SKM-1 treated with dmso at 0.1 percent for 144 hours (cell line): ENCODE measurements at regions not wholly inside any gene's neighbourhood (a gene's known extent, or its start where the extent isn't known, plus 50 kb on each side); places are given as distances from the start of the nearest gene placed in this dataset.
"Not testable (repeated sequence)": the region's sequence is repeated elsewhere in the genome, so short reads cannot be mapped to it uniquely, and the experiment has no call there.

ENCODE experiments used
- DNase-seq: peaks from one replicate; lab custom pipeline; 2025; ENCODE audit not compliant: unreplicated experiment; lab: John Stamatoyannopoulos, UW

- DNase-seq: peak; percentile 74
Observed at GRCh38 chr4:186845137-186845842, 121.6 kb upstream of the FAT1 start.

- no peak for DNase-seq
Observed at GRCh38 chr4:186846426-186846825, 122.8 kb upstream of the FAT1 start.

- DNase-seq: not testable (repeated sequence)
Observed at GRCh38 chr4:186847429-186848131, 123.9 kb upstream of the FAT1 start.

- DNase-seq: no peak
Observed at GRCh38 chr4:186848437-186848836, 124.8 kb upstream of the FAT1 start.

GRCh38 chr4:186851291-186852072 is 127.8 kb upstream of the FAT1 start:
- DNase-seq: no peak

GRCh38 chr4:186852073-186852420 is 128.4 kb upstream of the FAT1 start:
- DNase-seq: no peak

- no peak for DNase-seq
Observed at GRCh38 chr4:186852964-186853391, 129.3 kb upstream of the FAT1 start.

- no peak for DNase-seq
Observed at GRCh38 chr4:186854256-186854655, 130.6 kb upstream of the FAT1 start.

- no peak for DNase-seq
Observed at GRCh38 chr4:186855111-186855510, 131.5 kb upstream of the FAT1 start.

GRCh38 chr4:186857793-186858192 is 134.1 kb upstream of the FAT1 start:
- no peak for DNase-seq

GRCh38 chr4:186858355-186858754 is 134.7 kb upstream of the FAT1 start:
- DNase-seq: no peak

GRCh38 chr4:186859420-186859819 is 135.8 kb upstream of the FAT1 start:
- DNase-seq: no peak

GRCh38 chr4:186861317-186861716 is 137.7 kb upstream of the FAT1 start:
- no peak for DNase-seq

GRCh38 chr4:186871856-186872255 is 148.2 kb upstream of the FAT1 start:
- no peak for DNase-seq

GRCh38 chr4:186873095-186873494 is 149.4 kb upstream of the FAT1 start:
- not testable (repeated sequence) for DNase-seq

GRCh38 chr4:186875476-186875875 is 151.8 kb upstream of the FAT1 start:
- no peak for DNase-seq

GRCh38 chr4:186876961-186877626 is 153.4 kb upstream of the FAT1 start:
- no peak for DNase-seq

GRCh38 chr4:186878203-186878776 is 154.6 kb upstream of the FAT1 start:
- no peak for DNase-seq

GRCh38 chr4:186881521-186882220 is 158.0 kb upstream of the FAT1 start:
- no peak for DNase-seq

GRCh38 chr4:186882293-186882692 is 158.6 kb upstream of the FAT1 start:
- DNase-seq: no peak
